Jurkat, Clone E6-1 (cell line): ENCODE measurements at regions not wholly inside any gene's neighbourhood (a gene's known extent, or its start where the extent isn't known, plus 50 kb on each side); places are given as distances from the start of the nearest gene placed in this dataset.
"Not testable (repeated sequence)": the region's sequence is repeated elsewhere in the genome, so short reads cannot be mapped to it uniquely, and the experiment has no call there.

Experiments used
- DNase-seq: peaks from one replicate; pipeline ENCODE4 v3.0.0-alpha.2; 2011; ENCODE audit warnings: low read depth, low spot score
- H3K4me3 ChIP-seq: 2 replicates; pipeline ENCODE4 v1.5.1; 2011; ENCODE audit warnings: mild to moderate bottlenecking, low read length, control low read depth, moderate library complexity

GRCh38 chr1:146535575-146535974 is 306.8 kb upstream of the NOTCH2NLA start:
- H3K4me3 ChIP-seq, DNase-seq: not testable (repeated sequence)

GRCh38 chr1:146530958-146531357 is 302.1 kb upstream of the NOTCH2NLA start:
- DNase-seq, result not testable (repeated sequence)

DNA sequence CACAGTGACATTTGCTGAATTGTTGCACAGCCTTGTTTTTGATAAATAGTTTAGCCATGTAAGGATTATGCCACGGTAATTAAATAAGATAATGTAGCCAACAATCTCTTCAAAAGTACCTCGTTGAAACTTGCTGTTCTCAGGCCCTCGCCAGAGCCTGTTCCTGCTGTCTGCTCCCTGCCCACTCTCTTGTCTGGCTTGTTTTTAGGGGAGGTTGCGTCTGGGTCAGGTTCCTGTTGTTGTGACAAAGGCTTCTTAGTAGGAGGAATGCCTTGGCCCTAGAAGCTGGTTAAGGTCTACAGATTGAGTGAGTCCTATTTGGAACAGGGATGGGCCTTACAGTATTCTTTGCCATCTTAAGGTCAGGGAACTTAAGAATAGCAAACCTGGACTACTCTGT is 294.0 kb upstream of the NOTCH2NLA start:
- not testable (repeated sequence) for DNase-seq, H3K4me3 ChIP-seq

More at GRCh38 chr1:146530958-146531357, 302.1 kb upstream of the NOTCH2NLA start:
- H3K4me3 ChIP-seq, result not testable (repeated sequence)

DNA sequence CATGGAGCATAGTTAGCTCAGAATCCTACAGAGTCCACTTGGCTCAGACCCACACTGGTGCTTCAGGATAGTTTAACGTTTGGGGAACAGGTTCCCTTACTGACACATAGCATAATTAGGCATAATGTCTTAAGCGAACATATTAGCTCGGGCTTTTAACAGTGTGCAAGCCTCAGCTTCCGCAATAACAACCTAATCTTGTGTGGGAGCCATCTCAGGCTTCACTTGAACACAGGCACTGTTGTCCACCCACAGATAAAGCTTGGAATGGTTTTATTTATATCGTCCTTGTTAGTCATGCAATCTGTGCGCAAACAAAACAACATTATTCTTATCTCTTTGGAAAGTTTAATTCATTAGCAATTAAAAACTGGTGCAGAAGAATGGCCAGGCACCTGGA is 293.5 kb upstream of the NOTCH2NLA start:
- H3K4me3 ChIP-seq, DNase-seq: not testable (repeated sequence)

DNA sequence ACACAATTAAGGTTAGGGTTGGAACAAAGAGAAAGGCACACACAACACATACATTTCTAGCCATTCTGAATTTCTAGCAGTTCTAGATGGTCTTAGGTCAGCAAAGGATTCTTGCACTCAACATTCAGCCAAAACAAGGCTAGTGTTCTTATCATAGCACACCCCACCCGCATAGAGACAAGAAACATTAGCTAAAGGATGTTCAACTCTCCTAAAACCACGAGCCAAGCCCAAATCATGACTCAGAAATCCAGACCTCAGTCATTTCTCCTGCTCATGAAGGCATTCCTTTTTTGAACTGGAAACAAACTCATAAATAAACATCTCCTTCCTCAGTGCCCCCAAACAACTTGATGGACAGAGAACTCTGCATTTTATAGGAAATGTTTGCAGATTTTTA is 293.0 kb upstream of the NOTCH2NLA start:
- DNase-seq, H3K4me3 ChIP-seq: not testable (repeated sequence)

DNA sequence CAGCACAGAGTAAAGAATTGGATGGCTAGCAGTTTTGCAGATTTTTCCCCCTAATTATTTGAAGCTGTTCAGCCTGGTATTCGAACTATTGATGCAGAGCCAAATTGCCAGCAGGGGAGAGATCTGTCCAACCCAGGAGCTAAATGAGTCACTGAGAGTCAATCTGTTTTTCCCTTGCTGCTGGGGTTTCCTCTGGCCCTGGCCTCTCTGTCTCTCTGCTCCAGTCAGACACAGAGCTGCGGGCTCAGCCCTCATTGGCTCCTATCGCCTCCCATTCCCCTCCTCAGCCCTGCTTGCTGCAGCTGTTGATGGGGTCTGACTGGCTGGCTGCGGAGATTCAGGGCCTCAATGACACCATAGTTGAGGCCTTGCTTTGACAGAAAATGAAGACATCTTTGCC is 284.9 kb upstream of the NOTCH2NLA start:
- DNase-seq, H3K4me3 ChIP-seq: not testable (repeated sequence)

- H3K4me3 ChIP-seq, DNase-seq: not testable (repeated sequence)
These were observed 282.4 kb upstream of the NOTCH2NLA start for GRCh38 chr1:146511047-146511777.

DNA sequence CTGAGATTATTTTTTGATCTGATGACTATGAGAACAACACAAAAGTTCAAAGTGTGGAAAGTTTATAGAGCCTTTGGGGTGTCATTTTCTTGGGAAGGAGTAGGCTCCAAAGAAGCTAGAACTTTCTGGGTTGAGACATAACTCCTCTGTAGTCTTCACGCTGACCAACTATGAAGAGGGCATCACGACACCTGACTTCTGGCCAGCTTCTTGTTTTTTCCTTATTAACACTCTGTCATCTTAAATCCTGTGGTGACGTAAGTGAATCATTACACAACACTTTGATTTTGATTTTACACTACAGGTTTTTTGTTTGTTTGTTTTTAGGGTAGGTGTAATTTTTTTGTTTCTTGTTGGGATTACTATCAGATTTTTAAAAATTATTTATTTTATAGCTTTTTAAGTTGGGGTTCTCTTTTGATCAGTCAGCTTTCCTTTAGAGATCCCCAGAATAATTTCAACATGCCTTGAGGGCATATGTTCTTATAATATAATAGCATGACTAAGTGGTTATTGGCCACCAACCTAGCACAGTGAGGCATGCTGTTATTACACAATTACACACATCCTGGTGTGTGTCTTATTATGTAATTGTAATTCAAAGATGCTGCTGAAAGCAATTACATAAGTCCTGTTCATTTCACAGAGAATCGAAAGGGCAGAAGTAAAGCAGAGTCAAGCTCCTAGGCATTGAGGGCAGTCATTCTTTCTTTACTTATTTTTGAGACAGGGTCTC is 281.6 kb upstream of the NOTCH2NLA start:
- DNase-seq, H3K4me3 ChIP-seq: not testable (repeated sequence)

DNA sequence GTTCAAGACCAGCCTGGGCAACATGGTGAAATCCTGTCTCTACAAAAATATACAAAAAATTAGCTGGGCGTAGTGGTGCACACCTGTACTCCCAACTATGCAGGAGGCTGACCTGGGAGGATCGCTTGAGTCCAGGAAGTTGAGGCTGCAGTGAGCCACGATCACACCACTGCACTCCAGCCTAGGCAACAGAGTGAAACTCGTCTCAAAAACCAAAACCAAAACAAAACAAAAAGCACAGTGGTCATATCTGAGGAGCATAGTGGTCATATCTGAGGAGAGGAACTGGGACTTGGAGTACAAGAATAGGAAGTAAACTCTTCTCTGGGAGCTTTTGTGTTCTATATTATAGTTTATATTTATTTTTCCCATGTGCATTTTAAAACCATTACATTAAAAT is 275.3 kb upstream of the NOTCH2NLA start:
- not testable (repeated sequence) for H3K4me3 ChIP-seq

GRCh38 chr1:146487555-146487954 is 258.7 kb upstream of the NOTCH2NLA start:
- H3K4me3 ChIP-seq, DNase-seq: not testable (repeated sequence)

More for the DNA sequence above, 275.3 kb upstream of the NOTCH2NLA start:
- DNase-seq, result not testable (repeated sequence)

GRCh38 chr1:146487155-146487554 is 258.3 kb upstream of the NOTCH2NLA start:
- not testable (repeated sequence) for H3K4me3 ChIP-seq, DNase-seq

- H3K4me3 ChIP-seq, DNase-seq: not testable (repeated sequence)
These were observed 257.6 kb upstream of the NOTCH2NLA start for GRCh38 chr1:146486300-146487014.

GRCh38 chr1:146484195-146484594 is 255.4 kb upstream of the NOTCH2NLA start:
- not testable (repeated sequence) for DNase-seq, H3K4me3 ChIP-seq

GRCh38 chr1:146479188-146479587 is 250.4 kb upstream of the NOTCH2NLA start:
- not testable (repeated sequence) for DNase-seq, H3K4me3 ChIP-seq

- H3K4me3 ChIP-seq, DNase-seq: not testable (repeated sequence)
These were observed 249.4 kb upstream of the NOTCH2NLA start for GRCh38 chr1:146478125-146478720.

- H3K4me3 ChIP-seq, DNase-seq: not testable (repeated sequence)
These were observed 246.3 kb upstream of the NOTCH2NLA start for GRCh38 chr1:146475086-146475485.

DNA sequence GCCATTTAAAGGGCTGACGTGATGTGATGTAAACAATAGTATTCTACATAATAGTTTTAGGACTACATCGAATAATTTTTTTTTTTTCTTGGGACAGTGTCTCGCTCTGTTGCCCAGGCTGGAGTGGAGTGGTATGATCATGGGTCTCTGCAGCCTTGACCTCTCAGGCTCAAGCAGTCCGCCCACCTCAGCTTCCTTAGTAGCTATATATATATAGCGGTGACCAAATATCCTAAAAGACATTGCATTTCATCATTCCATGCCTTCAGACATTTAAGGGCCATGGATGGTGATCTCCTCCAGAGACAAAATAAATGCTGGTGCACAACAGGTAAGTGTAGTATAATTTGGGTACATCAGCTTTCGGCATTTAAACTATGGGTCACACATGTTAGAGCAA is 245.4 kb upstream of the NOTCH2NLA start:
- H3K4me3 ChIP-seq, DNase-seq: not testable (repeated sequence)

DNA sequence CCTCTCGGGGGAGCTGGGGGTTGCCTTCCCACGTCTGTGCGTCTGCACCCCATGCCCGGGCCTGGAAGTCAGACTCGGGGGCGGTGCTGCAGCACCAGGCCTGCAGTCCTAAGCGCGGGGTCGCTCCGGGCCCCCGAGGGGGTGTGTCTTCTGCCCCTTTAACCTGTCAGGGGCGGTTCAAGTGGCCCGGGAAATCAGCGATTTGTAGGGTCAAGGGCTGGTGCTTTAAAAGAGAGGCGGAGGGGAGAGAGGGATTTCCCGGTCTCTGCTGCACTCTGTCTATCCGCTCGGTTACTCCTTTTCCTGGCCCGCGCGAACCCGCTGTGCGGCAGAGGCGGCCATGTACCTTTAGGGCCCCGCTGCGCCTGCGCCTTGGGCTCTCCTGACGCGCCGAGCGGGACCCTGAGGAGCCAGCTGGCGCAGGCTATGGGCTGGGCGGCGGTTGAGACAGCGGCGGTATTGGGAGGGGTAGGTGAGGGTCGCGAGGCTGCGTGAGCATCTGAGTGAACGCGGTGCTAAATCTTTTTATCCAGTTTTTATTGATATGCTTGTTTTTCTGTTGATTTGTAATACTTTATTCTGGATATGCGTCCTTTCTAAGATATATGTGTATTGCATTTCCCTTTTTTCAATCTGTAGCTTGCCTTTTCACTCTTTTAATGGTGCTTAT is 243.5 kb upstream of the NOTCH2NLA start:
- H3K4me3 ChIP-seq, result peak overlapping the region; percentile 51
- DNase-seq, result peak; percentile 55

DNA sequence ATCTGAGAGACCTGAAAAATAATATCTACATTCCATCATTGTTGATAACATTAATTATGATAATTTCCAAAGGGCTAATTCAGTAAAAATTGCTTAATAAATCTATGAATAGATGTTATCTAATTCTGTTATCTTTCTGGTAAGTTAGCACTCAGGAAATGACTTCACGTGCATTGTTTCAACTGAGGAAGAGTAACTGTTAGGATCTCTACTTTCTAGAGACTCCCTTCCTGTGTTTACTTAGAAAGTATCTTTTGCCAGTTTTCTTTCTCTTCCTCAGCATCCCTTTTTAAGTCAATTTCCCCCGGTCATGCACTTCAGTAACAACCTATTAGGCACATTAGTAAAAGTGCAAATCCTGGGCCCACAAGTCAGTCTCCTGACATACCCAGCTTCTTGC is 231.1 kb upstream of the NOTCH2NLA start:
- DNase-seq, result not testable (repeated sequence)

More for the DNA sequence above, 231.1 kb upstream of the NOTCH2NLA start:
- not testable (repeated sequence) for H3K4me3 ChIP-seq
